Uterus (tissue), 3 donors: ENCODE measurements at regions not wholly inside any gene's neighbourhood (a gene's known extent, or its start where the extent isn't known, plus 50 kb on each side); places are given as distances from the start of the nearest gene placed in this dataset.

Experiments
- DNase-seq, 2 donors: peaks; one replicate each; pipeline ENCODE4 v3.0.0-alpha.2; 2019 to 2020
- H3K27ac ChIP-seq, 2 donors: fragments of 200-600 bp; sonication (generic); 1 replicate in 1 of 2; 2 replicates in 1 of 2; pipeline ENCODE4 v1.5.1; 2016 to 2018
- H3K27me3 ChIP-seq, 2 donors: fragments of 200-600 bp; sonication (generic); one replicate each; pipeline ENCODE4 v1.5.1; 2018 to 2019; ENCODE audit warnings: control low read depth in 1 of 2
- H3K36me3 ChIP-seq, 2 donors: fragments of 200-600 bp; sonication (generic); one replicate each; pipeline ENCODE4 v1.5.1; 2019; ENCODE audit warnings: control low read depth in 1 of 2
- H3K4me1 ChIP-seq, 2 donors: fragments of 200-600 bp; sonication (generic); one replicate each; pipeline ENCODE4 v1.5.1; 2018 to 2019; ENCODE audit warnings: control low read depth in 1 of 2
- H3K4me3 ChIP-seq, 2 donors: fragments of 200-600 bp; sonication (generic); 1 replicate in 1 of 2; 2 replicates in 1 of 2; pipeline ENCODE4 v1.5.1; 2018 to 2019; ENCODE audit warnings: mild to moderate bottlenecking in 1 of 2
- H3K9me3 ChIP-seq, 2 donors: fragments of 200-600 bp; sonication (generic); one replicate each; pipeline ENCODE4 v1.5.1; 2019; ENCODE audit warnings: control low read depth in 1 of 2
- CTCF ChIP-seq, 4 experiments: fragments of 200-600 bp in 2 of 4; fragments of 450-650 bp in 2 of 4; sonication (generic) in 2 of 4; IDR thresholded peaks; one replicate each; pipeline ENCODE4 v1.5.1; 2016 to 2019; ENCODE audit warnings: antibody characterized with exemption in 4 of 4, mild to moderate bottlenecking in 2 of 4, moderate library complexity in 1 of 4
- POLR2A ChIP-seq, 2 donors: fragments of 450-650 bp; IDR thresholded peaks; one replicate each; pipeline ENCODE4 v1.6.1; 2016; ENCODE audit warnings: antibody characterized with exemption in 2 of 2, mild to moderate bottlenecking in 1 of 2, moderate library complexity in 1 of 2
- intact Hi-C: fragments of 100-400 bp; cut with DNase I; formaldehyde crosslinking; loops from one replicate; pipeline ENCODE4 v1.15.1; 2023; ENCODE audit warnings: low total_unique reads
- donor health status: DM: yes; HTN: yes; CAD: no.

GRCh38 chr1:219299420-219299819, 125.7 kb downstream of the LYPLAL1 start:
- no peaks in the 10 kb centered on the region for H3K36me3 ChIP-seq
- DNase-seq: no peak
- no peak overlapping the region for H3K4me3 ChIP-seq
- H3K27me3 ChIP-seq: no peaks in the 10 kb centered on the region
- no peak for TF ChIP-seq CTCF (IDR thresholded peaks at IDR 0.05)
- TF ChIP-seq POLR2A (IDR thresholded peaks at IDR 0.05): no peak
- peaks cover 0 to 14% of the 10 kb centered on the region in 2 donors for H3K4me1 ChIP-seq
- H3K27ac ChIP-seq: peak overlapping the region; percentile 81 to 87
- intact Hi-C loops: no loop called here
- H3K9me3 ChIP-seq: no peaks in the 10 kb centered on the region

- intact Hi-C loops: no loop called here
- H3K27ac ChIP-seq: peak overlapping the region; percentile 85 to 87
- TF ChIP-seq CTCF (IDR thresholded peaks at IDR 0.05): peak in 1 of 4 experiments; percentile 13
- no peak for TF ChIP-seq POLR2A (IDR thresholded peaks at IDR 0.05)
These were observed 125.0 kb downstream of the LYPLAL1 start for GRCh38 chr1:219298571-219299148.

GRCh38 chr1:219296430-219297355, 123.0 kb downstream of the LYPLAL1 start:
- H3K27me3 ChIP-seq: no peaks in the 10 kb centered on the region
- no peak for DNase-seq
- TF ChIP-seq POLR2A (IDR thresholded peaks at IDR 0.05): no peak
- H3K9me3 ChIP-seq: no peaks in the 10 kb centered on the region
- no peak overlapping the region for H3K4me3 ChIP-seq
- peak overlapping the region; percentile 85 to 87 for H3K27ac ChIP-seq
- peaks cover 0 to 14% of the 10 kb centered on the region in 2 donors for H3K4me1 ChIP-seq
- intact Hi-C loops: no loop called here
- H3K36me3 ChIP-seq: no peaks in the 10 kb centered on the region

More at GRCh38 chr1:219298571-219299148, 125.0 kb downstream of the LYPLAL1 start:
- H3K4me3 ChIP-seq: no peak overlapping the region
- H3K36me3 ChIP-seq: no peaks in the 10 kb centered on the region
- peak; percentile 66 to 78 for DNase-seq
- no peaks in the 10 kb centered on the region for H3K9me3 ChIP-seq
- H3K27me3 ChIP-seq: no peaks in the 10 kb centered on the region
- H3K4me1 ChIP-seq: peaks cover 0 to 14% of the 10 kb centered on the region in 2 donors

GRCh38 chr1:219294251-219294650, 120.6 kb downstream of the LYPLAL1 start:
- H3K36me3 ChIP-seq: no peaks in the 10 kb centered on the region
- intact Hi-C loops: no loop called here
- H3K4me1 ChIP-seq: peaks cover 0 to 14% of the 10 kb centered on the region in 2 donors
- H3K27ac ChIP-seq: peak overlapping the region; percentile 13 to 15
- no peaks in the 10 kb centered on the region for H3K27me3 ChIP-seq
- no peak for DNase-seq
- no peaks in the 10 kb centered on the region for H3K9me3 ChIP-seq
- H3K4me3 ChIP-seq: no peak overlapping the region
- TF ChIP-seq CTCF (IDR thresholded peaks at IDR 0.05) (no peak), POLR2A (IDR thresholded peaks at IDR 0.05) (no peak)

- Histone ChIP-seq H3K4me1 (peaks cover 0 to 14% of the 10 kb centered on the region in 2 donors), H3K4me3 (no peak overlapping the region), H3K27ac (peak overlapping the region; percentile 15 to 47), H3K9me3 (no peaks in the 10 kb centered on the region), H3K27me3 (no peaks in the 10 kb centered on the region), H3K36me3 (no peaks in the 10 kb centered on the region)
- DNase-seq: no peak
- TF ChIP-seq POLR2A (IDR thresholded peaks at IDR 0.05): no peak
- TF ChIP-seq CTCF (IDR thresholded peaks at IDR 0.05): no peak
- intact Hi-C loops: no loop called here
These were observed 119.7 kb downstream of the LYPLAL1 start for GRCh38 chr1:219293410-219293809.
